ENCODE measurements at regions not wholly inside any gene's neighbourhood (a gene's known extent, or its start where the extent isn't known, plus 50 kb on each side); places are given as distances from the start of the nearest gene placed in this dataset.
"Not testable (repeated sequence)": the region's sequence is repeated elsewhere in the genome, so short reads cannot be mapped to it uniquely, and the experiment has no call there.

GRCh38 chr10:84005403-84005802, 133.9 kb upstream of the GHITM start:
- DNase-seq = no peak

- DNase-seq = no peak
Observed at GRCh38 chr10:84007482-84007881, 131.8 kb upstream of the GHITM start.

GRCh38 chr10:84008878-84009277, 130.4 kb upstream of the GHITM start:
- no peak for DNase-seq

- no peak for DNase-seq
Observed at GRCh38 chr10:84012431-84012830, 126.9 kb upstream of the GHITM start.

GRCh38 chr10:84012831-84013458, 126.4 kb upstream of the GHITM start:
- no peak for DNase-seq

- DNase-seq = no peak
Observed at GRCh38 chr10:84015877-84016595, 123.3 kb upstream of the GHITM start.

- no peak for DNase-seq
Observed at GRCh38 chr10:84018826-84019225, 120.5 kb upstream of the GHITM start.

- not testable (repeated sequence) for DNase-seq
Observed at GRCh38 chr10:84019854-84020458, 119.4 kb upstream of the GHITM start.

GRCh38 chr10:84026821-84027257, 112.5 kb upstream of the GHITM start:
- no peak for DNase-seq

GRCh38 chr10:84029840-84030239, 109.5 kb upstream of the GHITM start:
- no peak for DNase-seq

- no peak for DNase-seq
Observed at GRCh38 chr10:84038035-84038434, 101.3 kb upstream of the GHITM start.

- no peak for DNase-seq
Observed at GRCh38 chr10:84039957-84040356, 99.4 kb upstream of the GHITM start.

GRCh38 chr10:84047258-84048010, 91.9 kb upstream of the GHITM start:
- no peak for DNase-seq

- DNase-seq = no peak
Observed at GRCh38 chr10:84049645-84050011, 89.7 kb upstream of the GHITM start.

GRCh38 chr10:84053626-84054025, 85.7 kb upstream of the GHITM start:
- DNase-seq = no peak

GRCh38 chr10:84054743-84055142, 84.6 kb upstream of the GHITM start:
- DNase-seq = no peak

- DNase-seq = no peak
Observed at GRCh38 chr10:84059526-84059925, 79.8 kb upstream of the GHITM start.

GRCh38 chr10:84063440-84063839, 75.9 kb upstream of the GHITM start:
- no peak for DNase-seq

- DNase-seq = no peak
Observed at GRCh38 chr10:84065804-84066601, 73.3 kb upstream of the GHITM start.

- no peak for DNase-seq
Observed at GRCh38 chr10:84074521-84074920, 64.8 kb upstream of the GHITM start.

GRCh38 chr10:84075226-84076046, 63.9 kb upstream of the GHITM start:
- no peak for DNase-seq

GRCh38 chr10:84076047-84076388, 63.3 kb upstream of the GHITM start:
- DNase-seq = no peak

All from NCI-H526 treated with DMSO at 0.1 percent for 48 hours (cell line).